Vagina (tissue), 2 donors: ENCODE measurements at regions not wholly inside any gene's neighbourhood (a gene's known extent, or its start where the extent isn't known, plus 50 kb on each side); places are given as distances from the start of the nearest gene placed in this dataset.

Source experiments
- POLR2A ChIP-seq, 2 donors: fragments of 450-650 bp; IDR thresholded peaks; one replicate each; pipeline ENCODE4 v1.6.1; 2017; ENCODE audit warnings: antibody characterized with exemption in 2 of 2, mild to moderate bottlenecking in 2 of 2, moderate library complexity in 2 of 2
- POLR2AphosphoS5 ChIP-seq, 2 donors: sonication (generic); formaldehyde crosslinking; IDR thresholded peaks; one replicate each; pipeline ENCODE4 v1.9.0; 2017; ENCODE audit warnings: antibody characterized with exemption in 2 of 2, mild to moderate bottlenecking in 2 of 2, low read depth in 1 of 2; ENCODE audit not compliant: insufficient read depth in 1 of 2
- TF ChIP-seq, protein P1 (sequence below), 3 experiments: fragments of 450-650 bp in 2 of 3; fragments of 200-600 bp in 1 of 3; sonication (generic) in 1 of 3; IDR thresholded peaks; one replicate each; pipeline ENCODE4 v1.5.1; 2017 to 2019; ENCODE audit warnings: antibody characterized with exemption in 3 of 3, mild to moderate bottlenecking in 2 of 3, moderate library complexity in 2 of 3

DNA sequence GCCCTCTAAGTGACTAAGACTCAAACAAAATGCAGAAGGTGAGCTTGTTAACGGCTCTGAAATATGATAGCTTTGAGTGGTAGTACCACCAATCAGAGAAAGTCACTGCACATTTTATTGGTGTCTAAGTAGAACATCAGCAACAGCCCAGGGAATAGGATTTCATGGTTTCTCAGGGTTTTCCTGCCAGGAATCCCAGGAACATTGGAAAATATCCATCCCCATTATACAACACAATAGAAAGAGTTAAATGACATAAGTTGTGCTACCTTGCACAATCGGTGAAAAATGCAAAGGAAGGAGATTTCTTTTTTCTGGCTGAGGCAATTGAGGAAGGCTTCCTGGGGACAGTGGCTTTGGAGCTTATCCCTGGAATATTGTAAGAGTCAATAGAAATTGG lies 283.1 kb downstream of the HLX start:
- no peak for TF ChIP-seq POLR2A (IDR thresholded peaks at IDR 0.05)
- TF ChIP-seq, protein P1, sequence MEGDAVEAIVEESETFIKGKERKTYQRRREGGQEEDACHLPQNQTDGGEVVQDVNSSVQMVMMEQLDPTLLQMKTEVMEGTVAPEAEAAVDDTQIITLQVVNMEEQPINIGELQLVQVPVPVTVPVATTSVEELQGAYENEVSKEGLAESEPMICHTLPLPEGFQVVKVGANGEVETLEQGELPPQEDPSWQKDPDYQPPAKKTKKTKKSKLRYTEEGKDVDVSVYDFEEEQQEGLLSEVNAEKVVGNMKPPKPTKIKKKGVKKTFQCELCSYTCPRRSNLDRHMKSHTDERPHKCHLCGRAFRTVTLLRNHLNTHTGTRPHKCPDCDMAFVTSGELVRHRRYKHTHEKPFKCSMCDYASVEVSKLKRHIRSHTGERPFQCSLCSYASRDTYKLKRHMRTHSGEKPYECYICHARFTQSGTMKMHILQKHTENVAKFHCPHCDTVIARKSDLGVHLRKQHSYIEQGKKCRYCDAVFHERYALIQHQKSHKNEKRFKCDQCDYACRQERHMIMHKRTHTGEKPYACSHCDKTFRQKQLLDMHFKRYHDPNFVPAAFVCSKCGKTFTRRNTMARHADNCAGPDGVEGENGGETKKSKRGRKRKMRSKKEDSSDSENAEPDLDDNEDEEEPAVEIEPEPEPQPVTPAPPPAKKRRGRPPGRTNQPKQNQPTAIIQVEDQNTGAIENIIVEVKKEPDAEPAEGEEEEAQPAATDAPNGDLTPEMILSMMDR (IDR thresholded peaks at IDR 0.05) = no peak
- no peak for TF ChIP-seq POLR2AphosphoS5 (IDR thresholded peaks at IDR 0.05; ENCODE audit: insufficient read depth in 1 of 2, low read depth in 1 of 2)
